H1 (cell line): ENCODE measurements at regions not wholly inside any gene's neighbourhood (a gene's known extent, or its start where the extent isn't known, plus 50 kb on each side); places are given as distances from the start of the nearest gene placed in this dataset.

Source experiments
- CTCF ChIA-PET: fragments of 300-600 bp; sonication (Branson Sonifier 250); formaldehyde crosslinking; loops from one replicate; lab custom pipeline; 2021; ENCODE audit not compliant: partially characterized antibody; lab: Charles Lee
- POLR2A ChIA-PET: fragments of 300-600 bp; sonication (Branson Sonifier 250); formaldehyde crosslinking; loops from one replicate; lab custom pipeline; 2021; ENCODE audit warnings: inconsistent platforms; ENCODE audit not compliant: partially characterized antibody; lab: Charles Lee
- DNase-seq, 2 experiments: peaks; one replicate each; pipeline versions ENCODE4 v3.0.0 to v3.0.0-alpha.2; 2010 to 2022; ENCODE audit warnings: low spot score in 2 of 2, low read depth in 1 of 2, mixed read lengths in 1 of 2
- FAIRE-seq: peaks from 2 replicates; lab custom pipeline; 2011; peaks lifted over from hg19 to GRCh38; lab: Jason Lieb, UNC
- H2AFZ ChIP-seq: 2 replicates; pipeline ENCODE4 v1.8.1; 2012; ENCODE audit warnings: low read length, inconsistent platforms
- H2AK5ac ChIP-seq: 2 replicates; pipeline ENCODE4 v1.6.1; 2013; ENCODE audit warnings: low read depth, low read length
- H2BK120ac ChIP-seq: replicated peaks from 2 replicates; pipeline ENCODE3; 2013; ENCODE audit warnings: low read depth, low read length, inconsistent platforms
- H2BK12ac ChIP-seq: 2 replicates; pipeline ENCODE4 v1.6.1; 2013; ENCODE audit warnings: low read depth, low read length
- H2BK15ac ChIP-seq: 2 replicates; pipeline ENCODE4 v1.6.1; 2013; ENCODE audit warnings: low read length
- H2BK20ac ChIP-seq: 2 replicates; pipeline ENCODE4 v1.6.1; 2013; ENCODE audit warnings: low read length
- H2BK5ac ChIP-seq: 2 replicates; pipeline ENCODE4 v1.6.1; 2013; ENCODE audit warnings: low read depth, low read length
- H3K14ac ChIP-seq: 2 replicates; pipeline ENCODE4 v1.6.1; 2013; ENCODE audit warnings: inconsistent platforms; ENCODE audit not compliant: insufficient read length
- H3K18ac ChIP-seq: 2 replicates; pipeline ENCODE4 v1.6.1; 2013; ENCODE audit warnings: low read length; ENCODE audit errors: extremely low read depth
- H3K23ac ChIP-seq: 2 replicates; pipeline ENCODE4 v1.6.1; 2013; ENCODE audit warnings: inconsistent platforms; ENCODE audit not compliant: insufficient read length
- H3K23me2 ChIP-seq: 2 replicates; pipeline ENCODE4 v1.6.1; 2013; ENCODE audit warnings: low read depth, low read length
- H3K27ac ChIP-seq: 2 replicates; pipeline ENCODE4 v1.6.1; 2011; ENCODE audit warnings: low read depth, low read length, inconsistent platforms
- H3K27me3 ChIP-seq, 4 experiments: replicated peaks in 1 of 4; 1 replicate in 1 of 4; 2 replicates in 3 of 4; pipeline versions ENCODE4 v1.6.1 to v1.8.1; 2011 to 2013; ENCODE audit warnings: low read length in 3 of 4, mild to moderate bottlenecking in 3 of 4, inconsistent platforms in 2 of 4, mixed read lengths in 2 of 4, moderate library complexity in 1 of 4; ENCODE audit not compliant: control insufficient read depth in 3 of 4, insufficient read depth in 3 of 4; ENCODE audit errors: extremely low read depth in 1 of 4
- H3K36me3 ChIP-seq, 4 experiments: 2 replicates each; pipeline versions ENCODE4 v1.6.1 to v1.8.1; 2011 to 2013; ENCODE audit warnings: mild to moderate bottlenecking in 4 of 4, low read length in 3 of 4, moderate library complexity in 2 of 4, control low read depth in 1 of 4, inconsistent platforms in 1 of 4; ENCODE audit not compliant: insufficient read depth in 4 of 4, control insufficient read depth in 2 of 4
- H3K4ac ChIP-seq: replicated peaks from 2 replicates; pipeline ENCODE3; 2013; ENCODE audit warnings: low read length, low read depth, mixed read lengths, inconsistent platforms; ENCODE audit not compliant: insufficient read length
- H3K4me1 ChIP-seq, 4 experiments: replicated peaks in 1 of 4; 1 replicate in 1 of 4; 2 replicates in 3 of 4; pipeline versions ENCODE4 v1.6.1 to v1.8.1; 2011 to 2013; ENCODE audit warnings: low read length in 3 of 4, inconsistent platforms in 2 of 4, mixed read lengths in 1 of 4; ENCODE audit not compliant: insufficient read depth in 4 of 4, control insufficient read depth in 3 of 4
- H3K4me2 ChIP-seq, 2 experiments: 2 replicates each; pipeline versions ENCODE4 v1.6.1 to v1.8.1; 2011 to 2013; ENCODE audit warnings: low read depth in 2 of 2, low read length in 2 of 2, control low read depth in 1 of 2, inconsistent platforms in 1 of 2, mild to moderate bottlenecking in 1 of 2; ENCODE audit not compliant: insufficient read depth in 1 of 2
- H3K4me3 ChIP-seq, 4 experiments: fragments of 200-600, 300-600 bp in 1 of 4; sonication (generic), shearing (Covaris generic), sonication (Bioruptor Twin) in 1 of 4; 2 replicates each; pipeline versions ENCODE4 v1.5.1 to v1.8.1; 2011 to 2016; ENCODE audit warnings: low read length in 4 of 4, low read depth in 3 of 4, control low read depth in 2 of 4, inconsistent platforms in 2 of 4, mild to moderate bottlenecking in 2 of 4, mixed read lengths in 1 of 4, moderate library complexity in 1 of 4; ENCODE audit not compliant: insufficient read depth in 2 of 4; ENCODE audit errors: extremely low read depth in 1 of 4
- H3K56ac ChIP-seq: replicated peaks from 2 replicates; pipeline ENCODE3; 2013; ENCODE audit warnings: low read depth, mild to moderate bottlenecking, mixed read lengths, low read length, inconsistent platforms; ENCODE audit not compliant: insufficient read length
- H3K79me1 ChIP-seq: 2 replicates; pipeline ENCODE4 v1.6.1; 2013; ENCODE audit warnings: low read depth, low read length, control low read depth
- H3K79me2 ChIP-seq, 2 experiments: 2 replicates each; pipeline versions ENCODE4 v1.6.1 to v1.8.1; 2012 to 2013; ENCODE audit warnings: low read length in 2 of 2, mild to moderate bottlenecking in 2 of 2, inconsistent platforms in 1 of 2; ENCODE audit not compliant: insufficient read depth in 2 of 2, control insufficient read depth in 1 of 2
- H3K9ac ChIP-seq, 4 experiments: replicated peaks in 1 of 4; 1 replicate in 1 of 4; 2 replicates in 3 of 4; pipeline versions ENCODE4 v1.6.1 to v1.8.1; 2011 to 2013; ENCODE audit warnings: low read depth in 3 of 4, low read length in 3 of 4, control low read depth in 2 of 4, mild to moderate bottlenecking in 2 of 4, moderate library complexity in 2 of 4, inconsistent platforms in 1 of 4; ENCODE audit errors: extremely low read depth in 1 of 4
- H3K9me3 ChIP-seq, 2 experiments: 2 replicates each; pipeline versions ENCODE4 v1.6.1 to v1.8.1; 2012 to 2013; ENCODE audit warnings: mild to moderate bottlenecking in 2 of 2, moderate library complexity in 2 of 2, control low read depth in 1 of 2, inconsistent platforms in 1 of 2, low read depth in 1 of 2, low read length in 1 of 2, mixed read lengths in 1 of 2; ENCODE audit not compliant: insufficient read depth in 2 of 2
- H4K20me1 ChIP-seq, 2 experiments: replicated peaks in 1 of 2; 2 replicates each; pipeline versions ENCODE3 to v1.8.1; 2011 to 2013; ENCODE audit warnings: inconsistent platforms in 2 of 2, low read length in 2 of 2, mild to moderate bottlenecking in 1 of 2; ENCODE audit not compliant: insufficient read depth in 2 of 2, control insufficient read depth in 1 of 2
- H4K5ac ChIP-seq: 2 replicates; pipeline ENCODE4 v1.6.1; 2013; ENCODE audit warnings: low read length, low read depth, mixed read lengths, inconsistent platforms; ENCODE audit not compliant: insufficient read length
- H4K8ac ChIP-seq: 2 replicates; pipeline ENCODE4 v1.8.0; 2013; ENCODE audit warnings: mild to moderate bottlenecking, moderate library complexity, low read length, inconsistent platforms; ENCODE audit not compliant: insufficient read depth; ENCODE audit errors: extremely low read depth
- H4K91ac ChIP-seq: replicated peaks from 2 replicates; pipeline ENCODE3; 2013; ENCODE audit warnings: low read length, mixed read lengths, inconsistent platforms; ENCODE audit not compliant: insufficient read length
- ASH2L ChIP-seq: fragments of 200-600, 300-600 bp; sonication (generic); IDR thresholded peaks from one replicate; pipeline ENCODE4 v1.7.1; 2017; ENCODE audit warnings: low read length
- BACH1 ChIP-seq: IDR thresholded peaks from 2 replicates; pipeline ENCODE4 v1.6.1; 2012; ENCODE audit warnings: low read length, improper control_type of control experiment
- E2F6 ChIP-seq: IDR thresholded peaks from 2 replicates; pipeline ENCODE4 v1.6.1; 2012; ENCODE audit warnings: inconsistent platforms
- EGR1 ChIP-seq: IDR thresholded peaks from 2 replicates; pipeline ENCODE4 v1.6.1; 2011; ENCODE audit warnings: low read depth, low read length, borderline replicate concordance
- KDM4A ChIP-seq: IDR thresholded peaks from one replicate; pipeline ENCODE4 v1.7.1; 2012; ENCODE audit warnings: low read depth, mild to moderate bottlenecking, moderate library complexity, low read length, inconsistent platforms; ENCODE audit not compliant: severe bottlenecking
- MAX ChIP-seq: IDR thresholded peaks from 2 replicates; pipeline ENCODE4 v1.6.1; 2012; ENCODE audit warnings: inconsistent platforms
- RBBP5 ChIP-seq: IDR thresholded peaks from 2 replicates; pipeline ENCODE4 v1.7.1; 2012; ENCODE audit warnings: low read depth, mild to moderate bottlenecking, inconsistent platforms, low read length, moderate library complexity, borderline replicate concordance
- WGBS, 2 experiments: shearing (Covaris generic) in 1 of 2; methylation state at CpG; one replicate each; pipeline versions ENCODE4 v1.1.6 to v1.1.7; 2013 to 2015; ENCODE audit warnings: low lambda C conversion rate in 2 of 2, mixed read lengths in 2 of 2, inconsistent platforms in 1 of 2, low coverage in 1 of 2, missing lambda C conversion rate in 1 of 2; ENCODE audit not compliant: insufficient replicate concordance in 2 of 2, insufficient coverage in 1 of 2, insufficient read length in 1 of 2; ENCODE audit errors: extremely low coverage in 1 of 2, missing lambda C conversion rate in 1 of 2; 5-methylcytosine and 5-hydroxymethylcytosine counted together

GRCh38 chr12:41715256-41715655 is 429.4 kb downstream of the GXYLT1 start:
- H2BK12ac ChIP-seq: no peak overlapping the region
- ChIA-PET CTCF (no interaction called here), POLR2A (no interaction called here)
- no peaks in the 10 kb centered on the region for H3K27me3 ChIP-seq
- H3K4me1 ChIP-seq: peaks cover 0 to 2% (median 2%) of the 10 kb centered on the region in 4 experiments; a peak in 2 of 7 replicates
- H3K9ac ChIP-seq: no peak overlapping the region
- H3K79me1 ChIP-seq: no peaks in the 10 kb centered on the region
- no peak overlapping the region for H3K27ac ChIP-seq
- H4K5ac ChIP-seq: no peak overlapping the region
- H3K18ac ChIP-seq: no peak overlapping the region
- no peaks in the 10 kb centered on the region for H3K9me3 ChIP-seq
- no peaks in the 10 kb centered on the region; the same call in 1 of the 2 replicates for H3K23me2 ChIP-seq
- H4K91ac ChIP-seq: no peak overlapping the region
- H3K14ac ChIP-seq: no peak overlapping the region
- H2AK5ac ChIP-seq: no peak overlapping the region
- no peaks in the 10 kb centered on the region for H4K20me1 ChIP-seq
- H2AFZ ChIP-seq: no peak overlapping the region
- no peaks in the 10 kb centered on the region for H3K36me3 ChIP-seq
- H4K8ac ChIP-seq: no peak overlapping the region
- H3K79me2 ChIP-seq: no peaks in the 10 kb centered on the region
- H2BK15ac ChIP-seq: no peak overlapping the region
- no peak overlapping the region for H3K4me3 ChIP-seq
- H3K4ac ChIP-seq: no peak overlapping the region
- H3K4me2 ChIP-seq: no peak overlapping the region
- H3K56ac ChIP-seq: no peak overlapping the region
- no peak for DNase-seq
- no peak overlapping the region for H2BK120ac ChIP-seq
- no peak overlapping the region for H2BK5ac ChIP-seq
- no peak overlapping the region for H2BK20ac ChIP-seq
- FAIRE-seq: no peak
- 95% methylated on average over 3 of the region's 3 CpGs; no CpG with 5 or more reads in 1 of the 2 experiments for WGBS, 2 experiments
- H3K23ac ChIP-seq: no peak overlapping the region
- TF ChIP-seq KDM4A (no peak), E2F6 (no peak), EGR1 (no peak), RBBP5 (no peak), MAX (no peak), BACH1 (no peak), ASH2L (no peak)
